ENCODE measurements at regions not wholly inside any gene's neighbourhood (a gene's known extent, or its start where the extent isn't known, plus 50 kb on each side); places are given as distances from the start of the nearest gene placed in this dataset.

DNA sequence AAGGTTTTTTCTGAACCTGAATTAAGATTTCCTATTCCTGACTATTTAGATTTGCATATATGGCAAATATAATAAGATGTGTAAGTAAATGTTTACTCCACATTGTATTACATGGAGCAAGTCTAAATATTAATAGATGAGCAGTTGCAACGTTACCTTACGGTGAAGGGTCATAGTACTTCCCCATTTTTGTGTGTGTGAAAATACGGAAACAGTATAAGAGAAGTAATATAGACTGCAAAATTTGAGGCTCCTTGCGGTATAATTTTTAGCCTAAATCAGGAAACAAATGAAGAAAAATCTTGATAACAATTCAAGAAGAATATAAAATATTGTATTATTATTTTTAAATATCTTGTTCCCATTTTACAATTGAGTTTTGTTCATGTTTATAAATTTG is 434.2 kb downstream of the GRB14 start:
- DNase-seq (ENCODE audit: extremely low spot score) = no peak
- no peaks in the 10 kb centered on the region for H3K4me1 ChIP-seq (ENCODE audit: insufficient read depth)
- H3K4me3 ChIP-seq (ENCODE audit: low read depth, low read length) = no peak overlapping the region
- no peak overlapping the region for H3K27ac ChIP-seq (ENCODE audit: low read depth)
- no peaks in the 10 kb centered on the region for H3K36me3 ChIP-seq (ENCODE audit: insufficient read depth)
- WGBS = 90% methylated on average over 4 of the region's 4 CpGs

DNA sequence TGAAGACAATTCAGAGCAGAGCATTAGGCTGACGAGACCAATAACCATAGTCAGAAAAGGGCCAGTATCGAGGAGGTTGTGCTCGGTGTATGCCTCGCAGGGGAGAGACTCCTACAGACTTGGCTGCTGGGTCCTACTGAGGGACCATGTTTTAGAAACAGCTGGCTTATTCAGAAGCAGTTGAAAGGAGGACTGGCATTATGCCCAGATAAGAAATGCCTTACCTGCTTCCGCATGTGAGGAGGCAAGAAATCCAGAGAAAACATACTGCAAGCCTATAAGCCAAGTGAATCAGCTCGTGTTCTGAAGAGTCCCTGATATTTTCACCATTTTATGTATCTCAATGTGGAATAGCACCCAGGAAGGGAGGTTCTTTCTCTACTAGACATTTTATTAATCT is 434.7 kb downstream of the GRB14 start:
- Histone ChIP-seq H3K27ac (ENCODE audit: low read depth) (no peak overlapping the region), H3K4me1 (ENCODE audit: insufficient read depth) (no peaks in the 10 kb centered on the region), H3K4me3 (ENCODE audit: low read depth, low read length) (no peak overlapping the region), H3K36me3 (ENCODE audit: insufficient read depth) (no peaks in the 10 kb centered on the region)
- no peak for DNase-seq (ENCODE audit: extremely low spot score)
- WGBS = 65% methylated on average over 6 of the region's 6 CpGs

DNA sequence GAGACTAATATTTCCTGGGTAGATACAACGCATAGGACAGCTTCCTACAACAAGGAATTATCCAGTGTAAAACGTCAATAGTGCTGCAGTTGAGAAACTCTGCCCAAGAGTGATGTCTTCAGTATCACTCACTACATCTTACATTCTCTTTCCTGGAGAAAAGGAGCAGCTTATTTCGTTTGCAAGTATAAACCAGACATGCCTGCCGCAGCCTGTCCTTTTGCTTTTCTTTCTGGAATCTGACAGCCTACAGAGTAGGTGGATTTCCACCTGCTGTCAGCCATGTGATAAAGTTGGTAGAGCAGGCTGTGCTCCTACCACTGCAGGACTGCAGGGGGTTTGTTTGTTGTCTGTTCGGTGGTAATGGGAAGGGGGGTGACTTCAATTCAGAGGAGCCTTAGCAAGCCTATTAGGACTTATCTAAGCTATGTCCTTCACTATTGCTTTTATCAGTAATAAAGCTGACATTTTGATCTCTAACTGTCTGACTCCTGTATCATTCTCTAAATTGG is 439.1 kb downstream of the GRB14 start:
- Histone ChIP-seq H3K4me3 (ENCODE audit: low read depth, low read length) (no peak overlapping the region), H3K27ac (ENCODE audit: low read depth) (no peak overlapping the region), H3K36me3 (ENCODE audit: insufficient read depth) (no peaks in the 10 kb centered on the region), H3K4me1 (ENCODE audit: insufficient read depth) (no peaks in the 10 kb centered on the region)
- DNase-seq (ENCODE audit: extremely low spot score) = no peak
- WGBS = 44% methylated on average over 5 of the region's 5 CpGs

DNA sequence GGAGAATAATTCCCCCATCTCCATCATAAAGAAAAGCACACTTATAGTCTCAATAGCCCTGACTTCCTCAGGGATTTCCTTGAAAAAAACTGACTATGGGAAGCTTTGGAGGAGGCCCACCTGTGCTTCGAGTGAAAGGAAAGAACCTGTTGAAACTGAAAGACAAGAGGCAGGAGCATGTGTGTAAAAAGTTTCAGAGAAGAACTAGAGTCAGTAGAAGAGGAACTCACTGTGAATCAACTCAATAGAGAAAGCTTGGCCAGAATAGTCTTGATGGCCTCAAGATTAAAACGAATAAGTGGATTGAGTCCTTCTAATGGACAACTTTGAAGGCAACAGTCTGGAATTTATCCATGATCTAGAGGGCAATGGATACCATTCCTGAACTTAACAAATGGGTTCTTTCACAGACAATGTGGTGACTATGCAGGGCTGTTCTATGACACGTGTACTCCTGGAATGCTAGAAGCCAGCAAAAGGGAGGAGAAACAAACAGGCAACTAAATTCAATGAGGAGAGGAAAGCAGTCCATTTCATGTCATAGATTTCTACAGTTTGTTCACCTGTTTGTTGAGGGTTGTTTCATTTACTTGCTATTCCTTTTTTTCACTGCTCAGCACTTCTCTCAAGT is 442.3 kb downstream of the GRB14 start:
- WGBS = 75% methylated on average over 3 of the region's 3 CpGs
- Histone ChIP-seq H3K4me1 (ENCODE audit: insufficient read depth) (no peaks in the 10 kb centered on the region), H3K4me3 (ENCODE audit: low read depth, low read length) (no peak overlapping the region), H3K36me3 (ENCODE audit: insufficient read depth) (no peaks in the 10 kb centered on the region), H3K27ac (ENCODE audit: low read depth) (no peak overlapping the region)
- no peak for DNase-seq (ENCODE audit: extremely low spot score)

DNA sequence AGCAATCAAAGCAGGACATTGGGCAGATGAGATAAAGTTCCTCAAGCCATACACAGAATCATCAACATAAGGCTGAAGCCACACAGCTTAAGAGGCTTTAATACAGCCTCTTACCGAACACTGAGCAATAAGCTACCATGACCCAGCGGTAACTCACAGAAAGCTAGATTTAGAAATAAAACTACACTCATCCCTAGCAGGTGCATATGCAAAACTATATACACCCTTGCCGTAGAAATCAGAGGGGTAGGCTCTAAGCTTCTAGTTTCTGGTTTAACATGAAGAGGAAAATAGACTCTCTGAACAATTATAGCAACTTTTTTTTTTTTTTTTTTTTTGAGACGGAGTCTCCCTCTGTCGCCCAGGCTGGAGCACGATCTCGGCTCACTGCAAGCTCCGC is 428.8 kb upstream of the FIGN start:
- DNase-seq (ENCODE audit: extremely low spot score) = no peak
- Histone ChIP-seq H3K27ac (ENCODE audit: low read depth) (no peak overlapping the region), H3K4me3 (ENCODE audit: low read depth, low read length) (no peak overlapping the region), H3K36me3 (ENCODE audit: insufficient read depth) (no peaks in the 10 kb centered on the region), H3K4me1 (ENCODE audit: insufficient read depth) (no peaks in the 10 kb centered on the region)
- 97% methylated on average over 8 of the region's 8 CpGs for WGBS

DNA sequence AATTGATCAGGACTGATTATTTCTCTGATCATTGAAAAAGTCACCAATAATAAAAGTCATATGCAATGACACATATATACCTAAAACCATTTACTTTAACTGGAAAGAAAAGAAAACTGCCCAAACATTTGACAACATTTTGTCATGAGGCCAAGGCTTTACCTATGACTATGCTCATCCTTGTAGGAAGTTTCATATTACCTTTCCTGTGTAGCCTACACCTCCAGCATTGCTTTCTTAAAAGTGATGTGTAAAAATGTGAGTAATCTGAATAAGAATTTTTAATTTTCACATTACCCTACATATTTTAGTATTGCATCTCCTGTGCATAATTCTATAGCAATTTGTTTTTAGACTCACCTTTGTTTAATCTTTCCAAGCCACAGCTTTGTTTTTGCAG is 419.8 kb upstream of the FIGN start:
- no peaks in the 10 kb centered on the region for H3K36me3 ChIP-seq (ENCODE audit: insufficient read depth)
- H3K4me1 ChIP-seq (ENCODE audit: insufficient read depth) = no peaks in the 10 kb centered on the region
- no peak for DNase-seq (ENCODE audit: extremely low spot score)
- no peak overlapping the region for H3K27ac ChIP-seq (ENCODE audit: low read depth)
- H3K4me3 ChIP-seq (ENCODE audit: low read depth, low read length) = no peak overlapping the region

DNA sequence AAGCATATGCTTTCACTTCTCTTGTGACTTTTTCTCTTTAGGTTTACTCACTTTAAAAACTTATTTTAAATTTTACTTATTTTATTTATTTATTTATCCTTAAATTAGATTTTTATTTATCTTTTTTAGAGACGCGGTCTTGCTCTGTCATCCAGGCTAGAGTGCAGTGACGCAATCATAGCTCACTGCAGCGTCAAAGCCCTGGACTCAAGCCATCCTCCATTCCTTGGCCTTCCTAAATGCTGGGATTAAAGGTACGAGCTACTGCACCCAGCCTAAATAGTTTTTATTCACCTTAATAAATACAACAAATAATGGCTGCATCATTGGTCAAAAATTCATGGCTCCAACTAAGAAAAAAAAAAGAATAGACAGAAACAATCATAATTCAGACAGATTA is 415.7 kb upstream of the FIGN start:
- no peak overlapping the region for H3K27ac ChIP-seq (ENCODE audit: low read depth)
- DNase-seq (ENCODE audit: extremely low spot score) = no peak
- no peak overlapping the region for H3K4me3 ChIP-seq (ENCODE audit: low read depth, low read length)
- H3K36me3 ChIP-seq (ENCODE audit: insufficient read depth) = no peaks in the 10 kb centered on the region
- WGBS = 47% methylated on average over 5 of the region's 5 CpGs
- H3K4me1 ChIP-seq (ENCODE audit: insufficient read depth) = no peaks in the 10 kb centered on the region

DNA sequence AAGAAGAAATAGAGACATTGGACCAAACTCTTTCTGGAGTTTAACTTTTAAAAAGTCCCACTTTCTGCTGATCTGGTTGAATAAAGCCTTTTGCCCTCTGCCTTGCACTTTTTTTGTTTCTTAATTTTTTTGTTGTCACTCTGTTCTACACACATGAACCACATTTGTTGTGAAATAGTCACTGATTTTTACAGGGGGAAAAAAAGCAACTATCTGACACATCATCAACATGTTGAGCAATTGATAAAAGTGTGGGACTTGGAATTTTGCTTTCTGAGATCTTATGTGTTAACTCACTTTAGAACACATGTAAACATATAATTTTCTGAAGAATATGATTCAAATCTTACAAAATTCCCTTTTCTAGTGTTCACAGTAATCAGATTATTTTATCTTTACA is 414.8 kb upstream of the FIGN start:
- H3K4me1 ChIP-seq (ENCODE audit: insufficient read depth) = no peaks in the 10 kb centered on the region
- DNase-seq (ENCODE audit: extremely low spot score) = no peak
- no peak overlapping the region for H3K27ac ChIP-seq (ENCODE audit: low read depth)
- no peak overlapping the region for H3K4me3 ChIP-seq (ENCODE audit: low read depth, low read length)
- no peaks in the 10 kb centered on the region for H3K36me3 ChIP-seq (ENCODE audit: insufficient read depth)

DNA sequence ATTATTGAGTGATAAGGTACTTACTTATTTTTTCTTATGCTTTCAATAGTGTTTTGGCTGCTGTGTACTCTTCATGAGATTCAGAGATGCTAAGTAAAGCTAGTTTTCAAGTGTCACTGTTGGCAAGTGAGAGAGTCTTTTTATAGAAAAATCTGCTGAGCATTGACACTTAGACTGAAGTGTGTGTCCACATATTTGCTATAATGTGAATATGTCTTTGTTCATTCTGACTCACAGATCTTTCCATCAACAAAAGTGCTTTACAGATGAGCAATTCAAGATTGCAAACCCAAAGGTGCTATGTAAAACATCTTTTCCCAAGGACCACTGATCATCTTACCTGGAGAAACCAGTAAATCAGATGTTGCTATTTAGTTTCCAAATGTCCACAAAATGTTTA is 410.6 kb upstream of the FIGN start:
- DNase-seq (ENCODE audit: extremely low spot score) = no peak
- Histone ChIP-seq H3K4me3 (ENCODE audit: low read depth, low read length) (no peak overlapping the region), H3K4me1 (ENCODE audit: insufficient read depth) (no peaks in the 10 kb centered on the region), H3K36me3 (ENCODE audit: insufficient read depth) (no peaks in the 10 kb centered on the region), H3K27ac (ENCODE audit: low read depth) (no peak overlapping the region)

DNA sequence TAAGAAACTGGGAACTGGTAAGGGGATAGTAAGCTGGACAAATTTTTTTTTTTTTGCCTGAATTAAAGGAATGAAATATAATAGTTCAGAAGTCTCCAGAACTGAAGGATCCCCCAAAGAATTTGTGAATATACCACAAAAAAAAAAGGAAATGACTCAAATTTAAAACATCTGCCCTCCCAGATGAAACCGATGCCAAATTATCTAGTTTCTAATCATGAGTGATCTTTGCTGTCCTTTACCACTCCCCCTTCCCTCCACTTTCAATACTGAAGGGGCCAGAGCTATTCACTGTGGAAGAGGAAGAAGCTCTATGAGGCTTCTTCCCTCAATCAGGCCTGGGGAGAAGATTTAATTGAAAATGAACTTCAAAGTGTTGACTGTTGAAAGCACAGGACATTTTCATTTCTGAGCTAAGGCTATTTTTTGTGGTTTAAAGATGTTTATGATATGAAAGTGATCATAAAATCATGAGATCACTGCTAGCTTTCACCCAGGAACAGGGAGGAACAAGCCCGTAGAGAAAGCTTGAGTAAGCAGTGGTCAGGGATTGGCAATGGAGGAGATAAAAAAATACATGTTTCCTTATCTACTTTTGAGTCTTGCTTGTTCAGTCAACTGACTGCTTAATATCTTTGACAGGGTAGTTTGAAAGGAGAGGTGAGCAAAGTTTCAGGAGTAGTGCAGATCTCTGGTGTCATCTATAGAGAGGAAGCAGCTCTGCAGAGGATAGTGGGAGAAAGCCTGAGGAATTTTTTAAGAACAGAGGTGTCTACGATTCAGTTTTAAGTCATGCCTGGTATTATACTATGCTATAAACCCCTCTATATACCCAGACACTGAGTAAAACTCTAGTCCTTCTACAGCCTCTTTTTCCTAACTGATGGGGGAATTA is 409.5 kb upstream of the FIGN start:
- 48% methylated on average over 3 of the region's 3 CpGs for WGBS
- Histone ChIP-seq H3K4me3 (ENCODE audit: low read depth, low read length) (no peak overlapping the region), H3K27ac (ENCODE audit: low read depth) (no peak overlapping the region), H3K36me3 (ENCODE audit: insufficient read depth) (no peaks in the 10 kb centered on the region), H3K4me1 (ENCODE audit: insufficient read depth) (no peaks in the 10 kb centered on the region)
- no peak for DNase-seq (ENCODE audit: extremely low spot score)

DNA sequence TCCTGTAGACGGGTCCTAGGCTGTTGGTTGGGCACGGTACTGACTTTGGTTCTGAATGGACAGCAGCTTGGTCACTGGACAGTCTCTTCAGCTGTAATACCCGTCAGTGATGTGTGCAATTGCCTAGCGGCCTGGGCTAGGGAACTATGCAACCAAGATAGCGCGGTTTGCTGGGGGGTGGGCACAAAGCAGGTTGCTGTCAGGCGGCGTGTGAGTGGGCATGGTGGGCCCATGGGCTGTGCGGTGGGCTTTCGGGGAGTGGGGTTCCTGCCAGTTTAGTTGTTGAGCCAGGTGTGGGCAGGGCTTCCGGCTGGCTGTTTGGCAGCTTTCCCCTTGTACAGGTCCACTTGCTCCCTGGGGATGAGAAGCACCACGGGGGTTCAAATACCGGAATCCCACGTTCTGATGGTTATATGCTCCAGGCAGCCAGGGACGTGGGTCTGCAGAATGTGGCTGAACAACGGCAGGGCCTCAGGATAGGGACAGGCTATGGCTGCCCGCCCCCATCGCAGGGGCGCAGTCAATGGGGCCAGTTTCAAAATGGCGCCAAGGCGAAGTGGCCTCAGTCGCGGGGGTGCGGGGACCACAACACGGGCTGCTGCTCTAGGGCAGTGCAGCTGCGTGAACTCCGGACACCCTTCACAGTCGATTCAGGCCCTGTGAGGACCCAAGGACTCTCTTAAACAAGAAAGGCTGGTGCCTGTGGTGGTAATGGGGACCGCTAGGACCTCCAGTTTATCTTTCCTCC is 407.5 kb upstream of the FIGN start:
- H3K36me3 ChIP-seq (ENCODE audit: insufficient read depth) = no peaks in the 10 kb centered on the region
- H3K4me1 ChIP-seq (ENCODE audit: insufficient read depth) = no peaks in the 10 kb centered on the region
- WGBS = 95% methylated on average over 29 of the region's 29 CpGs
- no peak overlapping the region for H3K4me3 ChIP-seq (ENCODE audit: low read depth, low read length)
- DNase-seq (ENCODE audit: extremely low spot score) = no peak
- H3K27ac ChIP-seq (ENCODE audit: low read depth) = no peak overlapping the region

DNA sequence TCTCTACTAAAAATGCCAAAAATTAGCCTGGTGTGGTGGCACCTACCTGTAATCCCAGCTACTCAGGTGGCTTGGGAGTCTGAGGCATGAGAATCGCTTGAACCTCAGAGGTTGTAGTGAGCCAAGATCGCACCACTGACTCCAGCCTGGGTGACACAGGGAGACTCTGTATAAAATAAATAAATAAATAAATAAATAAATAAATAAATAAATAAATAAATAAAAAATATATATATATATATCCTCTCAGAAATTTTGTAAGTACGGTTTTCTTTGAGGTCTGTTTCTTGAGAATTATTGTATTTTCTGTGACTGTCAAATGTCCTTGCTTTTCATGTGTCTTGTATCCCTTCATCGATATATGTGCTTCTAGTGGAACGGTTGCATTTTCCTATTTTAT is 406.9 kb upstream of the FIGN start:
- no peaks in the 10 kb centered on the region for H3K36me3 ChIP-seq (ENCODE audit: insufficient read depth)
- no peaks in the 10 kb centered on the region for H3K4me1 ChIP-seq (ENCODE audit: insufficient read depth)
- H3K4me3 ChIP-seq (ENCODE audit: low read depth, low read length) = no peak overlapping the region
- no peak overlapping the region for H3K27ac ChIP-seq (ENCODE audit: low read depth)
- DNase-seq (ENCODE audit: extremely low spot score) = no peak
- WGBS = 98% methylated on average over 5 of the region's 5 CpGs

DNA sequence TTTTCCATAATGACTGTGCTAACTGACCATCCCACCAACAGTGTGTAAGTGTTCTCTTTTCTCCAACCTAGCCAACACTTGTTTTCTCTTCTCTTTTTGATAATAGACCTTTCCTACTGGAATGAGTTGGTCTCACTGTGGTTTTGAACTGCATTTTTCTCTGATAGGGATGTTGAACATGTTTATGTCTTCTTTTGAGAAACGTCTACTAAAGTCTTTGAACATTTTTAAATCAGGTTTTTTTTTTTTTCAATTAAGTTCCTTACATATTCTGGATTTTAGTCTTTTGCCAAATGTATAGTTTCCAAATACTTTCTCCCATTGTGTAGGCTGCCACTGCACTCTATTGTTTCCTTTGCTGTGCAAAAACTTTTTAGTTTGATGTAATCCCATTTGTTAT is 405.5 kb upstream of the FIGN start:
- Histone ChIP-seq H3K36me3 (ENCODE audit: insufficient read depth) (no peaks in the 10 kb centered on the region), H3K4me3 (ENCODE audit: low read depth, low read length) (no peak overlapping the region), H3K4me1 (ENCODE audit: insufficient read depth) (no peaks in the 10 kb centered on the region), H3K27ac (ENCODE audit: low read depth) (no peak overlapping the region)
- 18% methylated on average over 1 of the region's 1 CpG for WGBS
- no peak for DNase-seq (ENCODE audit: extremely low spot score)

DNA sequence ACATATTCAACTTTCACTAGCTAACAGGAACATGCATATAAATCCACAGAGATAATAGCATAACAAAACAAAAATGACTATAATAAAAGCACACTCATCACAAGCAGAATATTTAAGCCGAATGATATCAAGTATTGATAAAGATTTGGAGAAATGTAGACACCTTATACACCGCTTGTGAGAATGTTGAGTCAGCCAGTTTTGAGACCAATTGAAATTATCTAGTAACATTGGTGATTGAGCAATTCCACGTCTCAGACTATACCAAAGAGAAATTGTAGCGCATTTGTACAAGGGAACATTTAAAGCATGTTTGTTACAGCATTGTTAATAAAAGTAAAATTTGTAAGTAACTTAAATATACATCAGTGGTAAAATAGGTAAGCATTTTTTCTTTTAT is 402.9 kb upstream of the FIGN start:
- Histone ChIP-seq H3K27ac (ENCODE audit: low read depth) (no peak overlapping the region), H3K4me3 (ENCODE audit: low read depth, low read length) (no peak overlapping the region), H3K4me1 (ENCODE audit: insufficient read depth) (no peaks in the 10 kb centered on the region), H3K36me3 (ENCODE audit: insufficient read depth) (no peaks in the 10 kb centered on the region)
- DNase-seq (ENCODE audit: extremely low spot score) = no peak
- 93% methylated on average over 4 of the region's 4 CpGs for WGBS

All from urinary bladder (tissue), 3 donors.